ENCODE measurements at regions not wholly inside any gene's neighbourhood (a gene's known extent, or its start where the extent isn't known, plus 50 kb on each side); places are given as distances from the start of the nearest gene placed in this dataset.
A peak's percentile ranks its signal among the peaks of the same experiment; 100 is the strongest.
"Not testable (repeated sequence)": the region's sequence is repeated elsewhere in the genome, so short reads cannot be mapped to it uniquely, and the experiment has no call there.

- DNase-seq, result no peak
Measured at GRCh38 chr5:109992264-109992915, 302.7 kb downstream of the MAN2A1 start.

GRCh38 chr5:109994135-109994534, 304.4 kb downstream of the MAN2A1 start:
- DNase-seq, result no peak

DNA sequence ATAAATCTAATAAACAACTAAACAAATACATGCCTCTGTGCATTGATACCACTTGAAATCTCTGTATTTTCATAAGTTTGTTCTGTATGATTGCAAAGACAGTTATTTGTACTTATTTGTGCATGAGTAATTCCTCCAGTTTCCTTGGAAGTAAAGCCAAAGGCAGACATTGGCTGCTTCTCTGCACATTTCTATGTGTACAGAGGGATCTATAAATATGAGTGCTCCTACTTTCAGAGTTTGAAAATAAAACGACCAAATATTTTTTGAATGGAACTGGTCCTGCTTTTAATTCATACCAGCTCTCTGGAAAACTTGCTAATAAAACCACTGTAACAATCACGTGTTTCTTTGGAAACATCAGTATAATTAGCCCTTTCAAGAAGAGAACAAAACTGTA, 306.5 kb downstream of the MAN2A1 start:
- peak; percentile 20 for DNase-seq

DNA sequence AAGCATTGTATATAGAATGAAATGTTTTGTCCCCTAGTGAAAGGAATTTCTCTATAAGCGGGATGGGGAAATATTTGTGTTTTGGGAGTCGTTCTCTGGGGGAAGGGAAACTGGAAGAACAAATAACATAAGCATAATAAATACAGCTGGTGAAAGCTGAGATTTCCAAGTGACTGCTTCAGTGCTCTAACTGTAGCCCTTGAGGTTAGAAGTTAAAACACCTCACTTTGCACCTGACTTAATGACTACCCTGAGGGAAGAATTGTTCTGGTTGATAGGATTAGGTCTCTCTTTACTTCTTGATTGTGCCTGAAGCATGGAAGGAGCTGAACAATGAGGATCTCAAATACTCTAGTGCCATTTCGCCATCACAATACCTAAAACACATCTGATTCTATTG, 307.4 kb downstream of the MAN2A1 start:
- peak; percentile 46 for DNase-seq

GRCh38 chr5:109998208-109998607, 308.5 kb downstream of the MAN2A1 start:
- no peak for DNase-seq

GRCh38 chr5:109998726-109999125, 309.0 kb downstream of the MAN2A1 start:
- no peak for DNase-seq

DNA sequence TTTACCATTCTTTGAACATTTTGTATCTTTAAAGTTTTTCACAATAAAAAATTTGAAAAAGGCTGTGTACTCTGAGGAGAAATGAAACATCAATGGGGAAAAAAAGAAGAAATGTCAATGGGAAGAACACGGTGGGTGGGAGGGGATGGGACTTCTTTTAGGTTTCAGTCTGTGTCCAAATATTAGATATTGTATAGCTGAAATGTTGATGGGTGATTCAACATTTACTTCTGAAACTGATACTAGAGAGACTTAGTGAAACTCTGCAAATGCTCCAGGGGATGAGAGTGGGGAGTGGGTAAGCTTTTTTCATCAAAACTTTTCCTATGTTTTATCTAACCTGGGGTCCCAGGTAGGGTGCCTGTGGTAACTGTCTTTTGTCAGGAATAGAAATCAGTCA, 311.9 kb downstream of the MAN2A1 start:
- DNase-seq, result no peak

DNA sequence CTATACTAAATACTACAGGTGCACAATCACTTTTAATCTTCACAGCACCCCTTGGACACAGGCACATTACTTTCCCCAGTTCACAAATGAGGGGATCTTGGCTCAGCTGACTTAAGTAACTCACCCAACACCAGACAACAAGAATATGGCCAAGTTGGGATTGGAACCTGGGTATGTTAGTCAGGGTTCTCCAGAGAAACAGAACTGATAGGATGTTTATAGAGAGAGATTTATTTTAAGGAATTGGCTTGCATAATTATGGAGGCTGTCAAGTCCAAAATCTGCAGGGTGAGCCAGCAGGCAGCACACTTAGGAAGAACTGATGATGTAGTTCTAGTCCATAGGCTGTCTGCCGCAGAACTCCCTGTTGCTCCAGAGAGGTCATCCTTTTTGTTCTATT, 312.9 kb downstream of the MAN2A1 start:
- DNase-seq, result no peak

- DNase-seq, result not testable (repeated sequence)
Measured at GRCh38 chr5:110005907-110006562, 316.3 kb downstream of the MAN2A1 start.

- DNase-seq, result no peak
Measured at GRCh38 chr5:110007101-110007500, 317.4 kb downstream of the MAN2A1 start.

DNA sequence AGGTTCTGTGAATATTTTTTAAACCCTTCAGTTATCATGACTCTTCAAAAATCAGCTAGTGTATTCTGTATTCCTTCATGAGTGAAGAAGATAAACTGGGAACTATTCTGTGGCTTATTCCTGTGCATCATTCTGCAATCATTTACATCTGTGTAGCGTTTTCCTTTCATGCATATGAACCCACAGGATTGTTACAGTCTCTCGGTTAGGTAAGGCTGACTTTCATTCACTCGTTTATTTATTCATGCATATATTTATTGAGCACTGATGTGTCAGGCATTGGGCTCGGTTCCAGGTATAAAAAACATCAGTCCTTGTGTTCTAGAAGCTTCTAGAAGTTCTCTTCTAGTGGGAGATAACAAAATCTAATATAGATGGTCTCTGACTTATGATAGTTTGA, 318.4 kb downstream of the MAN2A1 start:
- DNase-seq, result no peak

- no peak for DNase-seq
Measured at GRCh38 chr5:110012145-110012544, 322.4 kb downstream of the MAN2A1 start.

- no peak for DNase-seq
Measured at GRCh38 chr5:110013017-110013416, 323.3 kb downstream of the MAN2A1 start.

- no peak for DNase-seq
Measured at GRCh38 chr5:110017854-110018253, 328.1 kb downstream of the MAN2A1 start.

DNA sequence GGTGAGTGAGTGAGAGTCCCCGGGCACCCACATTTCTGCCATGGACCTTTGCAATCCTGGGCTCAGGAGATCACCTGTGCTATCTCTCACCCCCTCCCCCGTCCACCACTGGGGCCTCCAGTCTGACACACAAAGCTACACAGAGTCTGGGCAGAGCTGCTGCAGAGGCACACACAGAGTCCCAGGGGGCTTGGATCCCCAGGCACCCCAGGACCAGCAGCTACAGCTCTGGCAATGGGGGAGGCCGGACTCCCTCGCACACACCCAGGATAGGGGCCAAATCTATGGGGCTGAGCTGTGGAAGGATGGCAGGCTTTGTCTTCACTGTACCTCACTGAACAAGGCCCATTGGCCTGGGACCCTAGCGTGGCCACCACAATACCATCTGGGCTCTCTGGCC, 328.8 kb downstream of the MAN2A1 start:
- DNase-seq, result no peak

DNA sequence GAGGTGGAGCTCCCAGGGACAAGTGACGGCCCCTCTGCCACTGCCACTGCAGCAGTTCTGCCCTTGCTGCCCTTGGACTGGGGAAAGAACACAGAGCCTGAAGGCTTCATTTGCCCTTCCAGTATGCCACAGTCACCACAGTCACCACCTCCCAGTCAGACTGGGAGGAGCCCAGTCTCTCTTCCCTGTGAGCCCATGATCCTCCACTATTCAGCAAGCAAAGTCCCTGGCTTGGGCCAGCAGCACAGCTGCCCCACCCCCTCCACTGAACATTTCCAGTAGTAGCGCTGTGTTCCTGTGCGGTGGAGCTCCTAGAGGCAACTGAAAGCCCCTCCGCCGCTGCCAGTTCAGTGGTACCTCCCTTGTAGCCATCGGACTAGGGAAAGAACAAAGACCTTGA, 329.4 kb downstream of the MAN2A1 start:
- DNase-seq, result no peak

- no peak for DNase-seq
Measured at GRCh38 chr5:110019780-110020179, 330.1 kb downstream of the MAN2A1 start.

DNA sequence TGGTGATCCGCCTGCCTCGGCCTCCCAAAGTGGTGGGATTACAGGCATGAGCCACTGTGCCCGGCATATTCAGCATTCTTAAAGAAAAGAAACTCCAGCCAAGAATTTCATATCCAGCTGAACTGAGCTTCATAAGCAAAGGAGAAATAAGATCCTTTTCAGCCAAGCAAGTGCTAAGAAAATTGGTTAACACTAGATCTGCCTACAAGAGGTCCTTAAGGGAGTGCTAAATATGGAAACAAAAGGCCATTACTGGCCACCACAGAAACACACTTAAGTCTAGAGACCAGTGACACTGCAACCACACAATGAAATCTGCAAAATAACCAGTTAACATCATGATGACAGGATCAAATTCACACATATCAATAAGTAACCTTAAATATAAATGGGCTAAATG, 331.5 kb downstream of the MAN2A1 start:
- DNase-seq, result no peak

DNA sequence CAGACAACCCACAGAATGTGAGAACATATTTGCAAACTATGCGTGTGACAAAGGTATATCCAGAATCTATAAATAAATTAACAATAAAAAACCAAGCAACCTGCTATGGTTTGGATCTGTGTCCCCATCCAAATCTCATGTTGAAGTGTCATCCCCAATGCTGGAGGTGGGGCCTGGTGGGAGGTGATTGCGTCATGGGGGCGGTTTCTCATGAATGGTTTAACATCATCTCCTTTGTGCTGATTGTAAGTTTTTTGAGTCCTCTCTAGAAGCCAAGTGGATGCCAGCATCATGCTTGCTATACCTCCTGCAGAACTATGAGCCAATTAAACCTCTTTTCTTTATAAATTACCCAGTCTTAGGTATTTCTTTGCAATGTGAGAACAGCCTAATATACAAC, 335.4 kb downstream of the MAN2A1 start:
- DNase-seq, result no peak

- no peak for DNase-seq
Measured at GRCh38 chr5:110027527-110028322, 338.0 kb downstream of the MAN2A1 start.

- DNase-seq, result no peak
Measured at GRCh38 chr5:110031402-110032140, 341.8 kb downstream of the MAN2A1 start.

GRCh38 chr5:110032376-110032775, 342.6 kb downstream of the MAN2A1 start:
- DNase-seq, result peak; percentile 51

DNA sequence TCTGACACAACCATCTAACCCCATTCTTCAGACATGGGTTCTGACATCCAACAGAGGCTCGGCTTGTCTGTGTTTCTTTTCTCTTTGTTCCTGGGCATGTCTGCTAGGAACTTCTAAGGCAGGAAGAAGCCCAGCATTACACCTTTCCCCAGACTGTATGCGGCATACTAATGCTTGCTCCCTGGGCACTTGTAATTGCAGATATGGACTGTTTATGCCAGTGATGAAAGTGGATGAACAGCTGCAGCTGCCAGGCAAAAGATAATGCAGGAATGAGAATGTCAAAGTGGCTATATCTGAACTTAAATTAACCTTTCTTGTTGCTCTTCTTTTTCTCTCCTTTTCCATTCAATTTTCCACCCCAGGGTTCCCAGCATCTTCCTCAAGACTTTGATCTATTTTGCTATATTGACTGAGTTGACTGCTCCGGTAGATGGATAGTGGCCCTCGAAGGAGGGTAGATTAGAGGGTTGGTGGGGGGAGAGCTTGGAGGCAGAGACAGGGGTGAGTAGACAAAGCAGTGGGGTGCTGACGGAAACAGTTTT, 344.4 kb downstream of the MAN2A1 start:
- peak; percentile 32 for DNase-seq
